Ectodermal cell (in vitro differentiated cells): ENCODE measurements at regions not wholly inside any gene's neighbourhood (a gene's known extent, or its start where the extent isn't known, plus 50 kb on each side); places are given as distances from the start of the nearest gene placed in this dataset.

Source experiments
- H3K27ac ChIP-seq: 2 replicates; pipeline ENCODE4 v1.7.0; 2013; ENCODE audit warnings: mild to moderate bottlenecking, low read depth, low read length; ENCODE audit not compliant: insufficient read depth, poor library complexity, severe bottlenecking
- H3K27me3 ChIP-seq: 2 replicates; pipeline ENCODE4 v1.7.0; 2013; ENCODE audit warnings: mild to moderate bottlenecking, low read length; ENCODE audit not compliant: insufficient read depth, control insufficient read depth, poor library complexity, severe bottlenecking
- H3K36me3 ChIP-seq: one replicate; pipeline ENCODE4 v1.7.0; 2013; ENCODE audit warnings: low read length; ENCODE audit not compliant: control insufficient read depth, insufficient read depth
- H3K4me1 ChIP-seq: one replicate; pipeline ENCODE4 v1.7.0; 2013; ENCODE audit warnings: low read length; ENCODE audit not compliant: control insufficient read depth, insufficient read depth
- H3K4me3 ChIP-seq: 2 replicates; pipeline ENCODE4 v1.7.0; 2013; ENCODE audit warnings: low read depth, low read length, control low read depth; ENCODE audit not compliant: insufficient read depth
- H3K9me3 ChIP-seq: 2 replicates; pipeline ENCODE4 v1.7.0; 2013; ENCODE audit warnings: mild to moderate bottlenecking, low read length, moderate library complexity; ENCODE audit not compliant: control insufficient read depth
- WGBS, 2 experiments: methylation state at CpG; one replicate each; pipeline ENCODE4 v1.1.7; 2013; ENCODE audit warnings: missing lambda C conversion rate in 2 of 2; 5-methylcytosine and 5-hydroxymethylcytosine counted together

- H3K27me3 ChIP-seq = no peaks in the 10 kb centered on the region
Measured at GRCh38 chr6:139932671-139933070, 558.2 kb upstream of the CITED2 start.

GRCh38 chr6:139931747-139932146, 557.3 kb upstream of the CITED2 start:
- Histone ChIP-seq H3K27ac (no peak overlapping the region), H3K9me3 (no peaks in the 10 kb centered on the region)
- 81 to 88% methylated on average over 2 of the region's 2 CpGs for WGBS, 2 experiments

More at GRCh38 chr6:139932671-139933070, 558.2 kb upstream of the CITED2 start:
- Histone ChIP-seq H3K4me1 (no peaks in the 10 kb centered on the region), H3K36me3 (no peaks in the 10 kb centered on the region), H3K9me3 (no peaks in the 10 kb centered on the region), H3K4me3 (no peak overlapping the region), H3K27ac (no peak overlapping the region)
- 82 to 92% methylated on average over 3 of the region's 3 CpGs for WGBS, 2 experiments

GRCh38 chr6:139927742-139928305, 553.4 kb upstream of the CITED2 start:
- Histone ChIP-seq H3K4me3 (no peak overlapping the region), H3K36me3 (no peaks in the 10 kb centered on the region), H3K4me1 (peaks cover 5% of the 10 kb centered on the region), H3K9me3 (no peaks in the 10 kb centered on the region), H3K27me3 (no peaks in the 10 kb centered on the region), H3K27ac (no peak overlapping the region)
- WGBS, 2 experiments = no CpG with 5 or more reads among the region's 1 CpG

More at GRCh38 chr6:139931747-139932146, 557.3 kb upstream of the CITED2 start:
- H3K4me3 ChIP-seq = no peak overlapping the region
- no peaks in the 10 kb centered on the region for H3K27me3 ChIP-seq
- H3K36me3 ChIP-seq = no peaks in the 10 kb centered on the region
- H3K4me1 ChIP-seq = no peaks in the 10 kb centered on the region

- WGBS, 2 experiments = 86 to 88% methylated on average over 1 to 2 of the region's 2 CpGs
- Histone ChIP-seq H3K36me3 (no peaks in the 10 kb centered on the region), H3K4me1 (peaks cover 5% of the 10 kb centered on the region), H3K27me3 (no peaks in the 10 kb centered on the region), H3K4me3 (no peak overlapping the region), H3K27ac (no peak overlapping the region), H3K9me3 (no peaks in the 10 kb centered on the region)
Measured at GRCh38 chr6:139927236-139927635, 552.8 kb upstream of the CITED2 start.

GRCh38 chr6:139926711-139927110, 552.3 kb upstream of the CITED2 start:
- Histone ChIP-seq H3K4me1 (peaks cover 5% of the 10 kb centered on the region), H3K36me3 (no peaks in the 10 kb centered on the region), H3K4me3 (no peak overlapping the region), H3K9me3 (no peaks in the 10 kb centered on the region), H3K27ac (no peak overlapping the region), H3K27me3 (no peaks in the 10 kb centered on the region)
- 91 to 95% methylated on average over 3 of the region's 3 CpGs for WGBS, 2 experiments

- Histone ChIP-seq H3K36me3 (no peaks in the 10 kb centered on the region), H3K4me1 (peaks cover 5% of the 10 kb centered on the region), H3K4me3 (no peak overlapping the region), H3K27me3 (no peaks in the 10 kb centered on the region), H3K27ac (no peak overlapping the region), H3K9me3 (no peaks in the 10 kb centered on the region)
- WGBS, 2 experiments = 92% methylated on average over 10 to 11 of the region's 11 CpGs
Measured at GRCh38 chr6:139925894-139926641, 551.6 kb upstream of the CITED2 start.

- Histone ChIP-seq H3K9me3 (no peaks in the 10 kb centered on the region), H3K27me3 (no peaks in the 10 kb centered on the region), H3K4me3 (no peak overlapping the region), H3K4me1 (peaks cover 21% of the 10 kb centered on the region), H3K36me3 (no peaks in the 10 kb centered on the region), H3K27ac (no peak overlapping the region)
- 96 to 97% methylated on average over 5 of the region's 5 CpGs for WGBS, 2 experiments
Measured at GRCh38 chr6:139923964-139924475, 549.6 kb upstream of the CITED2 start.

- Histone ChIP-seq H3K4me3 (no peak overlapping the region), H3K9me3 (no peaks in the 10 kb centered on the region), H3K27ac (no peak overlapping the region), H3K27me3 (no peaks in the 10 kb centered on the region), H3K36me3 (no peaks in the 10 kb centered on the region), H3K4me1 (peaks cover 36% of the 10 kb centered on the region)
- WGBS, 2 experiments = 94 to 95% methylated on average over 4 of the region's 4 CpGs
Measured at GRCh38 chr6:139922236-139922635, 547.8 kb upstream of the CITED2 start.

- WGBS, 2 experiments = 76 to 89% methylated on average over 2 of the region's 2 CpGs
- Histone ChIP-seq H3K9me3 (no peaks in the 10 kb centered on the region), H3K27me3 (no peaks in the 10 kb centered on the region), H3K4me3 (no peak overlapping the region), H3K36me3 (no peaks in the 10 kb centered on the region), H3K27ac (no peak overlapping the region), H3K4me1 (peaks cover 31% of the 10 kb centered on the region)
Measured at GRCh38 chr6:139920776-139921100, 546.3 kb upstream of the CITED2 start.

- no peaks in the 10 kb centered on the region for H3K9me3 ChIP-seq
- no peaks in the 10 kb centered on the region for H3K36me3 ChIP-seq
- 45 to 50% methylated on average over 4 to 7 of the region's 7 CpGs for WGBS, 2 experiments
- no peak overlapping the region for H3K4me3 ChIP-seq
- no peaks in the 10 kb centered on the region for H3K27me3 ChIP-seq
- peaks cover 31% of the 10 kb centered on the region for H3K4me1 ChIP-seq
- H3K27ac ChIP-seq = no peak overlapping the region
Measured at GRCh38 chr6:139920027-139920775, 545.8 kb upstream of the CITED2 start.
